ENCODE measurements at regions not wholly inside any gene's neighbourhood (a gene's known extent, or its start where the extent isn't known, plus 50 kb on each side); places are given as distances from the start of the nearest gene placed in this dataset.
"Not testable (repeated sequence)": the region's sequence is repeated elsewhere in the genome, so short reads cannot be mapped to it uniquely, and the experiment has no call there.

DNA sequence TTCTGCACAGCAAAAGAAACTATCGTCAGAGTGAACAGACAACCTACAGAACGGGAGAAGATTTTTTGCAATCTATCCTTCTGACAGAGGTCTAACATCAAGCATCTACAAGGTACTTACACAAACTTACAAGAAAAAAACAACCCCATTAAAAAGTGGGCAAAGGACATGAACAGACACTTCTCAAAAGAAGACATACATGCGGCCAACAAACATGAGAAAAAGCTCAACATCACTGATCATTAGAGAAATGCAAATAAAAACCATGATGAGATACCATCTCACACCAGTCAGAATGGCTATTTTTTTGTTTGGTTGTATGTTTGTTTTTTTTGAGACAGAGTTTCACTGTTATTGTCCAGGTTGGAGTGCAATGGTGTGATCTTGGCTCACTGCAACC lies 131.5 kb upstream of the MED13 start:
- CTCF ChIA-PET; H3K9me3 ChIP-seq (ENCODE audit: control insufficient read depth, insufficient read depth, low read depth, low read length); H3K36me3 ChIP-seq (ENCODE audit: control insufficient read depth, insufficient read depth, low read length); intact Hi-C loops (cut with micrococcal nuclease; ENCODE audit: unreplicated experiment); H3K4me1 ChIP-seq (ENCODE audit: control insufficient read depth, insufficient read depth, low read length); H3K27ac ChIP-seq (ENCODE audit: low read length); in situ Hi-C loops (cut with HindIII; ENCODE audit: low pct_unique_long_range_greater_than_20kb, low sequenced_read_pairs); POLR2A ChIA-PET; BruUV-seq (replicated peaks); ATAC-seq; H3K4me3 ChIP-seq (ENCODE audit: low read depth in 2 of 2, low read length in 2 of 2); DNase-seq (ENCODE audit: low read depth, low spot score); H3K27me3 ChIP-seq (ENCODE audit: control insufficient read depth, insufficient read depth, low read length): not testable (repeated sequence)

DNA sequence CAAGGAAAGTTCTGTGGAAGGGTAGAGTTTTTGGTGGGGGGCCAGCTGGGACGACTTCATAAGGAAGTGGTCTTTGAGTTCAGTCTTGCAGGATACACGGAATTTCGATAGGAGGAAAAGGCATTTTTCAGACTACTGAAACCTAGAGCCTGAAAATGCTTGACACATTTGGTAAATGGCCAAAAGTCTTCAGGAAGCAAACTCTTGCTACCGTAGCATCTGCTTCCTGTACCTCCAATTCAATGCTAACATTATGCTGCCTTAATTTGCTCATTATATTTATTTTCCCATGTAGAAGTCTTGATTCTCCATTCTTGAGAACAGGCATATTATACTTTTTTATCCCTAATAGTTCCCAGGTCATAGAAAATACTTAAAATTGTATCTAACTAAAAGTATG lies 129.3 kb upstream of the MED13 start:
- Histone ChIP-seq H3K27ac (ENCODE audit: low read length) (no peak overlapping the region), H3K36me3 (ENCODE audit: control insufficient read depth, insufficient read depth, low read length) (no peaks in the 10 kb centered on the region), H3K4me1 (ENCODE audit: control insufficient read depth, insufficient read depth, low read length) (no peaks in the 10 kb centered on the region), H3K27me3 (ENCODE audit: control insufficient read depth, insufficient read depth, low read length) (no peaks in the 10 kb centered on the region), H3K9me3 (ENCODE audit: control insufficient read depth, insufficient read depth, low read depth, low read length) (no peaks in the 10 kb centered on the region), H3K4me3 (ENCODE audit: low read depth in 2 of 2, low read length in 2 of 2) (no peak overlapping the region)
- CTCF ChIA-PET: no interaction called here
- POLR2A ChIA-PET: no interaction called here
- in situ Hi-C loops (cut with HindIII; ENCODE audit: low pct_unique_long_range_greater_than_20kb, low sequenced_read_pairs) (no loop called here), intact Hi-C loops (cut with micrococcal nuclease; ENCODE audit: unreplicated experiment) (no loop called here)
- no peak for ATAC-seq
- TF ChIP-seq POLR2AphosphoS5 (IDR thresholded peaks at IDR 0.05; ENCODE audit: low read depth, low read length): no peak
- TF ChIP-seq SIN3A (IDR thresholded peaks at IDR 0.05; ENCODE audit: borderline replicate concordance, insufficient read depth, low read depth, low read length): no peak
- TF ChIP-seq TCF7L2 (IDR thresholded peaks at IDR 0.05; ENCODE audit: low read depth, low read length): no peak
- TF ChIP-seq, protein P1, sequence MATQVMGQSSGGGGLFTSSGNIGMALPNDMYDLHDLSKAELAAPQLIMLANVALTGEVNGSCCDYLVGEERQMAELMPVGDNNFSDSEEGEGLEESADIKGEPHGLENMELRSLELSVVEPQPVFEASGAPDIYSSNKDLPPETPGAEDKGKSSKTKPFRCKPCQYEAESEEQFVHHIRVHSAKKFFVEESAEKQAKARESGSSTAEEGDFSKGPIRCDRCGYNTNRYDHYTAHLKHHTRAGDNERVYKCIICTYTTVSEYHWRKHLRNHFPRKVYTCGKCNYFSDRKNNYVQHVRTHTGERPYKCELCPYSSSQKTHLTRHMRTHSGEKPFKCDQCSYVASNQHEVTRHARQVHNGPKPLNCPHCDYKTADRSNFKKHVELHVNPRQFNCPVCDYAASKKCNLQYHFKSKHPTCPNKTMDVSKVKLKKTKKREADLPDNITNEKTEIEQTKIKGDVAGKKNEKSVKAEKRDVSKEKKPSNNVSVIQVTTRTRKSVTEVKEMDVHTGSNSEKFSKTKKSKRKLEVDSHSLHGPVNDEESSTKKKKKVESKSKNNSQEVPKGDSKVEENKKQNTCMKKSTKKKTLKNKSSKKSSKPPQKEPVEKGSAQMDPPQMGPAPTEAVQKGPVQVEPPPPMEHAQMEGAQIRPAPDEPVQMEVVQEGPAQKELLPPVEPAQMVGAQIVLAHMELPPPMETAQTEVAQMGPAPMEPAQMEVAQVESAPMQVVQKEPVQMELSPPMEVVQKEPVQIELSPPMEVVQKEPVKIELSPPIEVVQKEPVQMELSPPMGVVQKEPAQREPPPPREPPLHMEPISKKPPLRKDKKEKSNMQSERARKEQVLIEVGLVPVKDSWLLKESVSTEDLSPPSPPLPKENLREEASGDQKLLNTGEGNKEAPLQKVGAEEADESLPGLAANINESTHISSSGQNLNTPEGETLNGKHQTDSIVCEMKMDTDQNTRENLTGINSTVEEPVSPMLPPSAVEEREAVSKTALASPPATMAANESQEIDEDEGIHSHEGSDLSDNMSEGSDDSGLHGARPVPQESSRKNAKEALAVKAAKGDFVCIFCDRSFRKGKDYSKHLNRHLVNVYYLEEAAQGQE (IDR thresholded peaks at IDR 0.05; ENCODE audit: insufficient read depth in 1 of 2, low read depth in 2 of 2, low read length in 1 of 2): no peak
- TF ChIP-seq, protein P2, sequence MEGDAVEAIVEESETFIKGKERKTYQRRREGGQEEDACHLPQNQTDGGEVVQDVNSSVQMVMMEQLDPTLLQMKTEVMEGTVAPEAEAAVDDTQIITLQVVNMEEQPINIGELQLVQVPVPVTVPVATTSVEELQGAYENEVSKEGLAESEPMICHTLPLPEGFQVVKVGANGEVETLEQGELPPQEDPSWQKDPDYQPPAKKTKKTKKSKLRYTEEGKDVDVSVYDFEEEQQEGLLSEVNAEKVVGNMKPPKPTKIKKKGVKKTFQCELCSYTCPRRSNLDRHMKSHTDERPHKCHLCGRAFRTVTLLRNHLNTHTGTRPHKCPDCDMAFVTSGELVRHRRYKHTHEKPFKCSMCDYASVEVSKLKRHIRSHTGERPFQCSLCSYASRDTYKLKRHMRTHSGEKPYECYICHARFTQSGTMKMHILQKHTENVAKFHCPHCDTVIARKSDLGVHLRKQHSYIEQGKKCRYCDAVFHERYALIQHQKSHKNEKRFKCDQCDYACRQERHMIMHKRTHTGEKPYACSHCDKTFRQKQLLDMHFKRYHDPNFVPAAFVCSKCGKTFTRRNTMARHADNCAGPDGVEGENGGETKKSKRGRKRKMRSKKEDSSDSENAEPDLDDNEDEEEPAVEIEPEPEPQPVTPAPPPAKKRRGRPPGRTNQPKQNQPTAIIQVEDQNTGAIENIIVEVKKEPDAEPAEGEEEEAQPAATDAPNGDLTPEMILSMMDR (IDR thresholded peaks at IDR 0.05): no peak
- BruUV-seq (replicated peaks): no TSS peak
- no peak for DNase-seq (ENCODE audit: low read depth, low spot score)

DNA sequence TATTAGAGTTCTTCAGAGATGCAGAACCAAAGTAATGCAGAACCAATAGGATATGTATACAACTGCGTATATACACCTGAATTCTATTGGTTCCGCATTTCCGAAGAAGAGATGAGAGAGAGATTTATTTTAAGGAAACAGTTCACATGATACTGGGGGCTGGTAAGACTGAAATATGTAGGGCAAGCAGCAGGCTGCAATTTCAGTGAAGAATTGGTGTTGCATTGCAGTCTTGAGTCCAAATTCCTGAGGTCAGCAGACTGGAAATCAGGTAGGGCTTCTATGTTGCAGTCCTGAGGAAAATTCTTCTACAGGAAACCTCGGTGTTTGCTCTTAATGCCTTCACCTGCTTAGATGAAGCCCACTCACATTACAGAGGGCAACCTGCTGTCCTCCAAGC lies 128.2 kb upstream of the MED13 start:
- BruUV-seq (replicated peaks): no TSS peak
- CTCF ChIA-PET: interaction anchor here (0.6 kb wide), 1 partner anchor 127 kb away, joined by 9 read pairs; no protein-coding TSS in a partner anchor
- no peak overlapping the region for H3K27ac ChIP-seq (ENCODE audit: low read length)
- H3K9me3 ChIP-seq (ENCODE audit: control insufficient read depth, insufficient read depth, low read depth, low read length): no peaks in the 10 kb centered on the region
- no peak for ATAC-seq
- POLR2A ChIA-PET: no interaction called here
- no peak for DNase-seq (ENCODE audit: low read depth, low spot score)
- no peaks in the 10 kb centered on the region for H3K27me3 ChIP-seq (ENCODE audit: control insufficient read depth, insufficient read depth, low read length)
- H3K36me3 ChIP-seq (ENCODE audit: control insufficient read depth, insufficient read depth, low read length): no peaks in the 10 kb centered on the region
- in situ Hi-C loops (cut with HindIII; ENCODE audit: low pct_unique_long_range_greater_than_20kb, low sequenced_read_pairs) (no loop called here), intact Hi-C loops (cut with micrococcal nuclease; ENCODE audit: unreplicated experiment) (no loop called here)
- H3K4me1 ChIP-seq (ENCODE audit: control insufficient read depth, insufficient read depth, low read length): no peaks in the 10 kb centered on the region
- H3K4me3 ChIP-seq (ENCODE audit: low read depth in 2 of 2, low read length in 2 of 2): no peak overlapping the region
- TF ChIP-seq, protein P2 (IDR thresholded peaks at IDR 0.05): no peak
- TF ChIP-seq, protein P1 (IDR thresholded peaks at IDR 0.05; ENCODE audit: insufficient read depth in 1 of 2, low read depth in 2 of 2, low read length in 1 of 2): no peak
- TF ChIP-seq POLR2AphosphoS5 (IDR thresholded peaks at IDR 0.05; ENCODE audit: low read depth, low read length): no peak
